ENCODE measurements at regions not wholly inside any gene's neighbourhood (a gene's known extent, or its start where the extent isn't known, plus 50 kb on each side); places are given as distances from the start of the nearest gene placed in this dataset.

DNA sequence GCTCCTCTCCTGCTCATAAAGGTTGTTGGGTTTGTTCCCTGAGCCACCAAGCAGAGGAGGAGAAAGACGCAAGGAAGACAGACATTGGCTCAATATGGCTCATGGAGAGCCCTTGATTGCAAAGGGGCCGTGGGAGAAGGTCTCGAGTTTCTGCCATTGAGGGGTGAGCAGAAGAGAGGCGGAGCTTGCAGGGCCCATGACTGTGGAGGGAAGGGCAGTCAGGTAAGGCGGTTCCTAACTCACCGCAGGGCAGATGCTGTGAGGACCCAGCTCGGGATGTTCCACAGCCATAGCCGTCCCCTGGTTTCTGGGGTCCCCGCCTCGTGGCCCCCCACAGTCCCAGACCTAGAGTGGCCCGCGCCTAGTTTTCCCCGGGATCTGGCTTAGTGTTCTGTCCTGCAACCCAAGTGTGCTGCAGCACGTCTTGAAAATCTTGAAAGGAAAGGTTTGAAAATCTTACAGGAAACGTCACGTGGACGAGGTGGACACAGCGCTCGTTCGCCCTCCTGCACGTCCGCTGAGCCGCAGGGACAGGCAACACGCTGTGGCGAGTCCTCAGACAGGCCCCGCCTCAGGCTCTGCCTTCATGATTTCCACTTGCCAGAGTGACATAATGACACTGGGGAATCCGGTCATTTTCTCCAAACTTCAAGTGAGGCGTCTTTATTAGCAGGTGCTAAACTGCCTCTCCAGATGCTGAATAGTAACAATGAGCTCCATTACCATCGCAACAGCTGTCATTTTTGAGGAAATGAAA, 105.5 kb upstream of the HDAC4 start:
- no peaks in the 10 kb centered on the region for H3K4me1 Mint-ChIP-seq
- Histone ChIP-seq H3K4me3 (ENCODE audit: low read length) (no peak overlapping the region), H3K27ac (ENCODE audit: low read depth, low read length) (no peak overlapping the region), H3K27me3 (ENCODE audit: insufficient read depth, low read length, poor library complexity, severe bottlenecking) (no peaks in the 10 kb centered on the region), H3K9me3 (ENCODE audit: low read length) (no peaks in the 10 kb centered on the region), H3K36me3 (ENCODE audit: insufficient read depth, low read length) (no peaks in the 10 kb centered on the region), H3K4me1 (ENCODE audit: insufficient read depth, low read length) (no peaks in the 10 kb centered on the region)
- H3K36me3 Mint-ChIP-seq, result no peaks in the 10 kb centered on the region
- ChIA-PET CTCF (no interaction called here), POLR2A (no interaction called here)
- H3K27ac Mint-ChIP-seq, result no peak overlapping the region
- peaks cover 0 to 2% (median 0%) of the 10 kb centered on the region in 5 donors for H3K9me3 Mint-ChIP-seq
- H3K4me3 Mint-ChIP-seq, result no peak overlapping the region
- H3K27me3 Mint-ChIP-seq, result peaks cover 3 to 5% of the 10 kb centered on the region in 2 donors
- DNase-seq, result no peak

DNA sequence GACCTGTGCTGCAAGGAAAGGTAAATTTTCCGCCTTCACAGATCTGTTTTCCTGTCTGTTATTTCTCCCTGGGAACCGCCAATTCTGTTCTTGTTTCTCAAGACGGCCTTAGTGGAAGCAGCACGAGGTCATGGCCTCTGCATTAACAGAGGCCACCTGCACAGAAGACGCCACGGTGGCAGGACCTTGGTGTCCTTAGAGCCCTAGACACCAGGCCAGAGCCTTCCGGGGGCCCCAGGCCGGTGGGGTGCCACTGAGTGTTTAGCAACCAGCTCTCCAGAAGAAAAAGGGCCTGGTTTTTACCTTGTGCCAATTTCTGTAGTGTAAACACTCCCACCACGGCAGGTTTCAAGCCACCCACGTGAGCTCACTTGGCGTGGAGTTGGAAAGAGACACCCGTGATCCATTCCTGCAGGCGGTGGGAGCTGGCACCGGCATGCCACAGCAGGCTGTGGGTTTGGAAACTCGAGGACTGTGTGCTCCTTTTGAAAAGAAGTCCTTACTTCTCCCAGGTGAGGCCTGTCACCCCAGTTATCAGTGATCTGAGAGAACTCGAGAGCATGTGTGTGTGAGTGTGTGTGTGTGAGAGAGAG, 103.9 kb upstream of the HDAC4 start:
- peak overlapping the region in 1 of 8 donors; percentile 84 for H3K27ac Mint-ChIP-seq
- H3K27me3 Mint-ChIP-seq, result peaks cover 3 to 7% of the 10 kb centered on the region in 2 donors
- no peak overlapping the region for H3K4me3 ChIP-seq (ENCODE audit: low read length)
- H3K27me3 ChIP-seq (ENCODE audit: insufficient read depth, low read length, poor library complexity, severe bottlenecking), result no peaks in the 10 kb centered on the region
- CTCF ChIA-PET, result no interaction called here
- POLR2A ChIA-PET, result no interaction called here
- H3K36me3 Mint-ChIP-seq, result no peaks in the 10 kb centered on the region
- no peaks in the 10 kb centered on the region for H3K4me1 Mint-ChIP-seq
- no peaks in the 10 kb centered on the region for H3K36me3 ChIP-seq (ENCODE audit: insufficient read depth, low read length)
- H3K9me3 Mint-ChIP-seq, result peaks cover 0 to 2% (median 0%) of the 10 kb centered on the region in 5 donors
- no peak for DNase-seq
- H3K9me3 ChIP-seq (ENCODE audit: low read length), result no peaks in the 10 kb centered on the region
- no peak overlapping the region for H3K4me3 Mint-ChIP-seq
- no peak overlapping the region for H3K27ac ChIP-seq (ENCODE audit: low read depth, low read length)
- H3K4me1 ChIP-seq (ENCODE audit: insufficient read depth, low read length), result no peaks in the 10 kb centered on the region

GRCh38 chr2:239502430-239503186, 101.8 kb upstream of the HDAC4 start:
- Mint-ChIP-seq H3K4me1 (no peaks in the 10 kb centered on the region), H3K9me3 (no peaks in the 10 kb centered on the region), H3K36me3 (no peaks in the 10 kb centered on the region), H3K27ac (peak overlapping the region in 1 of 8 donors; percentile 90), H3K27me3 (peaks cover 4 to 11% of the 10 kb centered on the region in 2 donors), H3K4me3 (no peak overlapping the region)
- ChIA-PET CTCF (no interaction called here), POLR2A (no interaction called here)
- Histone ChIP-seq H3K4me3 (ENCODE audit: low read length) (no peak overlapping the region), H3K4me1 (ENCODE audit: insufficient read depth, low read length) (no peaks in the 10 kb centered on the region), H3K9me3 (ENCODE audit: low read length) (no peaks in the 10 kb centered on the region), H3K36me3 (ENCODE audit: insufficient read depth, low read length) (no peaks in the 10 kb centered on the region), H3K27me3 (ENCODE audit: insufficient read depth, low read length, poor library complexity, severe bottlenecking) (no peaks in the 10 kb centered on the region), H3K27ac (ENCODE audit: low read depth, low read length) (no peak overlapping the region)
- no peak for DNase-seq

DNA sequence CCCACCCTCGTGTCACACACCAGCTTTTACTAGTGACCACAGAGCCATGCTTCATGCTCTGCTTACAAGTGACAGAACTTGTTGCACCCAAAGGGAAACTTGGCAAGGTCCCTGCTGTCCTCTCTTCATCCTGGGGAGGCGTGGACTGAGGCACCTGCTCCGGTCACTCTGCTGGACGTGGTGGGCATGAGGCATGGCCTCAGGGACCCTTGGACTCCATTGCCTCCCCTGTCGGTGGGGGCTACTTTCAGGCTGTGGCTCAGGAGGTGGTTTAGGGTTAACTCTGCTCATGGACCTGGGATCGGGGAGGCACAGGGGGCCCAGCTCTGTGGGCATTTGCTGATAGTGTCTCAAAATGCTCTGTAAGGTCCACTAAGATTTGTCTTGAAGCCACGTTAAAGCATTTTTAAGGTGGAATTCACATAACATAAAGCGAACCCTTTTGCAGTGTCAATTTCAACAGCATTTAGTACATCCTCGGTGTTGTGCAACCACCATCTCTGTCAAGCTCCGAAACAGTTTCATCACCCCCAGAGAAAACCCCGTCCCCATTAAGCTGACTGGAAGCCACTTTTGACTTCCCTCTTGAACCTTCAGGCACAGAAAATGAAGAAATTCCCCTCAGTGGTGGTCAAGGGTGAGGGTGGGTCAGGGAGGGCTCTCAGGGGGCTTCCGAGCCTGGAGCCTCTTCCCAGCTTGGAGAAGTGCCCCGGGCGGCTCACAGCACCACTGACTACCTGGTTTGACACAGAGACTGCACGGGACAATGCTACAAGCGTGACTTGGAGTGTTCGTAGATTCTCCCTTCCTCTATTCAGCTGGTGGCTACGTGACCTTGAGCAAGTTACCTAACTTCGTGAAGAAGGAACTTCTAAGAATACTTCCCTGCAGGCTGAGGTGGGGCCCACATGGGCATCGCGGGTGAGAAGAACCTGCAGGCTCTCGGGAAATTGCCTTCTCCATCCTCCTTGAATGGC, 100.0 kb upstream of the HDAC4 start:
- H3K9me3 Mint-ChIP-seq, result peaks cover 0 to 2% (median 0%) of the 10 kb centered on the region in 5 donors
- H3K36me3 Mint-ChIP-seq, result no peaks in the 10 kb centered on the region
- no peak overlapping the region for H3K4me3 ChIP-seq (ENCODE audit: low read length)
- ChIA-PET POLR2A (no interaction called here), CTCF (no interaction called here)
- no peak for DNase-seq
- H3K27me3 ChIP-seq (ENCODE audit: insufficient read depth, low read length, poor library complexity, severe bottlenecking), result no peaks in the 10 kb centered on the region
- H3K27me3 Mint-ChIP-seq, result peaks cover 4 to 16% of the 10 kb centered on the region in 2 donors
- no peaks in the 10 kb centered on the region for H3K4me1 ChIP-seq (ENCODE audit: insufficient read depth, low read length)
- peak overlapping the region in 1 of 8 donors; percentile 16 for H3K27ac Mint-ChIP-seq
- no peak overlapping the region for H3K27ac ChIP-seq (ENCODE audit: low read depth, low read length)
- H3K36me3 ChIP-seq (ENCODE audit: insufficient read depth, low read length), result no peaks in the 10 kb centered on the region
- no peak overlapping the region for H3K4me3 Mint-ChIP-seq
- H3K4me1 Mint-ChIP-seq, result no peaks in the 10 kb centered on the region
- H3K9me3 ChIP-seq (ENCODE audit: low read length), result no peaks in the 10 kb centered on the region

DNA sequence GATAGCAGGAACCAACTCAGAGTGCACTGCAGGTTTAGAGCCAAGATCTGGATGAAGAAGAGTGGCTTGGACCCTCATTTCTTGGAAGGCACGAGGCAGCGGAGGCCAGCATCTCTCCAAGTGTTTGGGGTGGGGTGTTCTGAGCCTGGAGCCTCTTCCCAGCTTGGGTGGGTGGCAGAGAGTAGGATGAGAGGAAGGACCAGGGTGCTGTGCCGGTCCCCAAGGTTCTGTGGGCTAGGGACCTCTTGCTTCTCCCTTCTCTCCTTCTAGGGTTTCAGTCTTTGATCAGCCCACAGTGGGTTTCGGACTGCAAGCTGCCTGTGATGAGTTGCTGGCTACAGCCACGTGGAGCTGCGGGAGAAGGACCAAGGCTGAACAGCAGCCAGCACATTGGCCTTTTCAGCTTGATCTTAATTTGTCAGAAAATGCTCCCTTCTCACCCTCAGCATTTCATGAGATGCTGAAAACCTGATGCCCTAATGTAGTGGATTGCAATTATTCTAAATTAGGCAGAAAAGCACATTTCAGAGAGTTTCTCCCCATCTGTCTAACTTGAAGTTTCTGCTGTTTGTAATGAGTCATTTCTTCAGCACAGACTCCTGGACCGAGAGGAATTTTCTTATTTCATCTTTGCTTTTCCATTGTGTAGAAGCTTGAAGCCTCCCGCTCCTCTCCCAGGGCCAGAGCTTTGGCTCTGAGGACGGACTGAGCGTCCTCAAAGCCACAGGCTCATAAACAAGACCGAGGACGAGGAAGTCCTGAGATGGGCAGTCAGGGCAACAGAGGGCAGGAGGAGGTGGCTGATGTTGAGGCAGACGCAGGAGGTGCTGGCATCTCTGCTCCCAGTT, 99.1 kb upstream of the HDAC4 start:
- H3K4me3 Mint-ChIP-seq, result no peak overlapping the region
- no peak overlapping the region for H3K4me3 ChIP-seq (ENCODE audit: low read length)
- peaks cover 4 to 23% of the 10 kb centered on the region in 2 donors for H3K27me3 Mint-ChIP-seq
- H3K27ac Mint-ChIP-seq, result peak overlapping the region in 1 of 8 donors; percentile 27
- peaks cover 0 to 2% (median 0%) of the 10 kb centered on the region in 5 donors for H3K9me3 Mint-ChIP-seq
- DNase-seq, result no peak
- no peaks in the 10 kb centered on the region for H3K36me3 ChIP-seq (ENCODE audit: insufficient read depth, low read length)
- ChIA-PET POLR2A (no interaction called here), CTCF (no interaction called here)
- no peaks in the 10 kb centered on the region for H3K27me3 ChIP-seq (ENCODE audit: insufficient read depth, low read length, poor library complexity, severe bottlenecking)
- no peaks in the 10 kb centered on the region for H3K4me1 Mint-ChIP-seq
- no peaks in the 10 kb centered on the region for H3K4me1 ChIP-seq (ENCODE audit: insufficient read depth, low read length)
- no peaks in the 10 kb centered on the region for H3K9me3 ChIP-seq (ENCODE audit: low read length)
- no peak overlapping the region for H3K27ac ChIP-seq (ENCODE audit: low read depth, low read length)
- H3K36me3 Mint-ChIP-seq, result no peaks in the 10 kb centered on the region

DNA sequence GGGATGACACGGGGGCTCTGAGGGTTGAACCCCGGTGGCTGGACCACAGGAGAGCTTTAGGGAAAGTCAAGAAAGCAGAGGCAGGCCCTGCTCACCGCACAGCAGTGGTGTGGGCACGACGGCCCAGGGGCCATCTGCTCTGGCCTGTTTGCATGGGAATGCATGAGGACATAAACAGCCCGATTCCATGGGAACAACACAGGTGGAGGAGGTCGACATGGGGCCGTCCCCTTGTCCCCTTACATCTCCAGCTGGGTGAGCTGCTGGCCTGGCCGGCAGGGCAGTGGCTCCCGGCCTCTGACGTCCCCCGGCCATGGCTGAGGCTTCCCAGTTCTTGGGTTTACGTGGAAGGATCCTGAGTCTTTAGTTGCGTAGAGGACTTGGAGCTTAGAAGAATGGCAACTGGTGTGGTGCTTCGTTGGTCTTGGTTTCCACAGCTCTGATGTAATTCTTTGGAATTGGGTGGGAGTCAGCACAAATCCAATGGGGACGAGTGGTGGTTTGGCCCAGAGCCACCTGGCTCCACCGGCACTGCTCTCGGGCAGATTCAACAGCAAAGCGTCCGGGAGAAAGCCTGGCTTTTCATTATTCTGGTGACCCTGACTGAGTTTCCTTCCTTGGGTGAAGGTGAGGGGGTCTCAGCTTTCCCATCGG, 98.3 kb upstream of the HDAC4 start:
- H3K4me1 Mint-ChIP-seq, result no peaks in the 10 kb centered on the region
- CTCF ChIA-PET, result no interaction called here
- peaks cover 0 to 2% (median 0%) of the 10 kb centered on the region in 5 donors for H3K9me3 Mint-ChIP-seq

DNA sequence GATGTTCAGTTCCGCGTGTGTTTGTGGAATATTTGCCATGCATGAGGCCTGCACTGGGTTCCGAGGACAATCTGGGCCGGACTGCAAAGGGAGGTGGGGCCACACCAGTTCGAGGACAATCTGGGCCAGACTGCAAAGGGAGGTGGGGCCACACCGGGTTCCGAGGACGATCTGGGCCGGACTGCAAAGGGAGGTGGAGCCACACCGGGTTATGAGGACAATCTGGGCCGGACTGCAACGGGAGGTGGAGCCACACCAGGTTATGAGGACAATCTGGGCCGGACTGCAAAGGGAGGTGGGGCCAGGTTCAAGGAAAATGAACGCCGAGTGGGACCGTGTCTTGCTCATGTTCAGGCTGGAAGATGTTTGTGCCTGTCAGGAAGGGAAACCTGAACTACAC, 97.8 kb upstream of the HDAC4 start:
- Histone ChIP-seq H3K4me1 (ENCODE audit: insufficient read depth, low read length) (no peaks in the 10 kb centered on the region), H3K27me3 (ENCODE audit: insufficient read depth, low read length, poor library complexity, severe bottlenecking) (no peaks in the 10 kb centered on the region), H3K27ac (ENCODE audit: low read depth, low read length) (no peak overlapping the region), H3K4me3 (ENCODE audit: low read length) (no peak overlapping the region), H3K9me3 (ENCODE audit: low read length) (no peaks in the 10 kb centered on the region), H3K36me3 (ENCODE audit: insufficient read depth, low read length) (no peaks in the 10 kb centered on the region)
- ChIA-PET CTCF (no interaction called here), POLR2A (no interaction called here)
- Mint-ChIP-seq H3K27ac (peak overlapping the region in 1 of 8 donors; percentile 83), H3K27me3 (peaks cover 4 to 32% of the 10 kb centered on the region in 2 donors), H3K4me3 (no peak overlapping the region), H3K4me1 (no peaks in the 10 kb centered on the region), H3K36me3 (no peaks in the 10 kb centered on the region), H3K9me3 (peaks cover 0 to 2% (median 0%) of the 10 kb centered on the region in 5 donors)
- DNase-seq, result no peak

More for the DNA sequence above, 98.3 kb upstream of the HDAC4 start:
- no peak for DNase-seq
- POLR2A ChIA-PET, result no interaction called here
- Mint-ChIP-seq H3K4me3 (no peak overlapping the region), H3K36me3 (no peaks in the 10 kb centered on the region), H3K27ac (no peak overlapping the region), H3K27me3 (peaks cover 4 to 29% of the 10 kb centered on the region in 2 donors)
- Histone ChIP-seq H3K36me3 (ENCODE audit: insufficient read depth, low read length) (no peaks in the 10 kb centered on the region), H3K27me3 (ENCODE audit: insufficient read depth, low read length, poor library complexity, severe bottlenecking) (no peaks in the 10 kb centered on the region), H3K9me3 (ENCODE audit: low read length) (no peaks in the 10 kb centered on the region), H3K4me1 (ENCODE audit: insufficient read depth, low read length) (no peaks in the 10 kb centered on the region), H3K4me3 (ENCODE audit: low read length) (no peak overlapping the region), H3K27ac (ENCODE audit: low read depth, low read length) (no peak overlapping the region)

Data from CD8-positive, alpha-beta memory T cell (primary cell).